Endothelial cell of umbilical vein (primary cell): ENCODE measurements at regions not wholly inside any gene's neighbourhood (a gene's known extent, or its start where the extent isn't known, plus 50 kb on each side); places are given as distances from the start of the nearest gene placed in this dataset.

Experiments
- EZH2 ChIP-seq: IDR thresholded peaks from 2 replicates; pipeline ENCODE4 v1.6.1; 2012; ENCODE audit warnings: borderline replicate concordance, low read depth, mild to moderate bottlenecking, moderate library complexity, low read length, inconsistent platforms; ENCODE audit not compliant: severe bottlenecking
- FOS ChIP-seq: IDR thresholded peaks from 2 replicates; pipeline ENCODE4 v1.6.1; 2011; ENCODE audit warnings: mild to moderate bottlenecking, low read length, moderate library complexity, borderline replicate concordance; ENCODE audit not compliant: insufficient read depth
- GATA2 ChIP-seq: IDR thresholded peaks from 2 replicates; pipeline ENCODE4 v1.7.0; 2011; ENCODE audit warnings: low read depth, mild to moderate bottlenecking, moderate library complexity, mixed read lengths, low read length; ENCODE audit not compliant: insufficient read length, insufficient read depth
- JUN ChIP-seq: IDR thresholded peaks from 2 replicates; pipeline ENCODE4 v1.6.1; 2011; ENCODE audit warnings: borderline replicate concordance, low read depth; ENCODE audit not compliant: insufficient read length, insufficient read depth
- TF ChIP-seq, protein P1 (sequence below), 2 donors: IDR thresholded peaks; 1 replicate in 1 of 2; 2 replicates in 1 of 2; pipeline ENCODE4 v1.5.1; 2011; ENCODE audit warnings: low read length in 2 of 2, mild to moderate bottlenecking in 2 of 2, moderate library complexity in 2 of 2, control low read depth in 1 of 2, inconsistent platforms in 1 of 2, low read depth in 1 of 2; ENCODE audit not compliant: insufficient read depth in 1 of 2; ENCODE audit errors: extremely low read depth in 1 of 2
- TF ChIP-seq, protein P2 (sequence below): IDR thresholded peaks from 2 replicates; pipeline ENCODE4 v1.6.1; 2011; ENCODE audit not compliant: insufficient read depth, insufficient read length

DNA sequence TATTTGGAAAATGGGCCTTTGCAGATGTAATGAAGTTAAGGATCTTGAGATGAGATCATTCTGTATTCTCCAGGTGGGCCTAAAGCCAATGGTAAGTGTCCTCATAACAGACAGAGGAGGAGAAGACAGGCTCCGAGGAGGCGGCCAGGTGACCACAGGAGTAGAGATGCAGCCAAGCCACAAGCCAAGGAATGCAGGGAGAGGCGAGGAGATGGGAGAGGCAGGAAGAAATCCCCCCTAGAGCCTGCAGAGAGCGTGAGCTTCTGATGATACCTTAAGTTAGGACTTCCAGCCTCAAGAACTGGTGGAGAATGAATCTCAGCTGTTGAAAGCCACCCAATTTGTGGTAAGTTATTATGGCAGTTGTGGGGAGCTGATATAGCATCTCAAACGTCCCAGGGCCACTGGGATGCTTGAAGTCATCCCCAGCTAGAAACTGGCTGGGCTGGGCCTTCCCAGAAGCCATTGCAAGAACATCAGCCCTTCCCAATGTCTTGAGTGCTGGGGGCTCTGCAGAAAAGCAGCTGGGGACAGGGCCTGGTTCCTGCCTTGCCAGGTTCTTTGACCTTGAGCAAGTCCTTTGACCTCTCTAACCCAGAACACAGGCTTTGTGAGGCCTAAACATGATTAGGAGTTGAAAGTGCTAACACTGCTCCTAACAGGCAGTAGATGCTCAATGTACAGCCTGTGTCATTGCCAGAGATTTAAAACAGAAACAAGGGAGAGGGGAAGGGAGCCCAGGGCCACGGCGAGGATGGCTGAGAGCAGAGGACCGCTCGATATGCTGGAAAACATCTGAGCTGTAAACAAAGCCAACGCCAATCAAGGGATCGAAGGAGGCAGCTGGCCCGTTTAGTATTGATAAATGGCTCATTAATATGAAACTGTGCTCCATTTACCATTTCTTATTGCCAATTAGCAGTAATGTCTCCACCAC is 632.3 kb downstream of the TBC1D22A start:
- TF ChIP-seq FOS (no peak), JUN (no peak), GATA2 (no peak), EZH2 (no peak)
- TF ChIP-seq, protein P1, sequence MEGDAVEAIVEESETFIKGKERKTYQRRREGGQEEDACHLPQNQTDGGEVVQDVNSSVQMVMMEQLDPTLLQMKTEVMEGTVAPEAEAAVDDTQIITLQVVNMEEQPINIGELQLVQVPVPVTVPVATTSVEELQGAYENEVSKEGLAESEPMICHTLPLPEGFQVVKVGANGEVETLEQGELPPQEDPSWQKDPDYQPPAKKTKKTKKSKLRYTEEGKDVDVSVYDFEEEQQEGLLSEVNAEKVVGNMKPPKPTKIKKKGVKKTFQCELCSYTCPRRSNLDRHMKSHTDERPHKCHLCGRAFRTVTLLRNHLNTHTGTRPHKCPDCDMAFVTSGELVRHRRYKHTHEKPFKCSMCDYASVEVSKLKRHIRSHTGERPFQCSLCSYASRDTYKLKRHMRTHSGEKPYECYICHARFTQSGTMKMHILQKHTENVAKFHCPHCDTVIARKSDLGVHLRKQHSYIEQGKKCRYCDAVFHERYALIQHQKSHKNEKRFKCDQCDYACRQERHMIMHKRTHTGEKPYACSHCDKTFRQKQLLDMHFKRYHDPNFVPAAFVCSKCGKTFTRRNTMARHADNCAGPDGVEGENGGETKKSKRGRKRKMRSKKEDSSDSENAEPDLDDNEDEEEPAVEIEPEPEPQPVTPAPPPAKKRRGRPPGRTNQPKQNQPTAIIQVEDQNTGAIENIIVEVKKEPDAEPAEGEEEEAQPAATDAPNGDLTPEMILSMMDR (IDR thresholded peaks at IDR 0.05; ENCODE audit: extremely low read depth in 1 of 2, insufficient read depth in 1 of 2, low read depth in 1 of 2, low read length in 2 of 2), result no peak
- TF ChIP-seq, protein P2, sequence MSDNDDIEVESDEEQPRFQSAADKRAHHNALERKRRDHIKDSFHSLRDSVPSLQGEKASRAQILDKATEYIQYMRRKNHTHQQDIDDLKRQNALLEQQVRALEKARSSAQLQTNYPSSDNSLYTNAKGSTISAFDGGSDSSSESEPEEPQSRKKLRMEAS, result no peak
